ENCODE measurements at regions not wholly inside any gene's neighbourhood (a gene's known extent, or its start where the extent isn't known, plus 50 kb on each side); places are given as distances from the start of the nearest gene placed in this dataset.

DNA sequence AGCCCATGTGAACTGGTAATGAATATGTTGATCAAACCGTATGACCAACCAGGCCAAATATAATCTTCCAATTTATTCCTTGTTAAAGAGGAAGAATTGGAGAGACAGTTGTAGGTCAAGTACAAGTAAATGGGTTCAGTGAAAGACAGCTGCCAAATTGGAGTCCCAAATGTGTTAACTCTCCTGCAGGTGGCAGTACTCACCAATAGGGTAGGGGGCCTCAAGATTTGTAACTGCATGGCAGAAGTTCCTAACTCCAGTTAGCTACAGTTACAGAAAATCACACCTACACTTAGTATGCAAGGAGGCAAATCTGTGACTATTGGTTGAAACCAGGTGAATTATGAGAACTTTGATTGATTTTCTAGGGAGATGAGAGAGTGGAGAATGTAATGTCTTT, 278.0 kb downstream of the ZBBX start:
- H3K27ac Mint-ChIP-seq = no peak overlapping the region
- no peaks in the 10 kb centered on the region for H3K27me3 Mint-ChIP-seq (ENCODE audit: low read depth)

GRCh38 chr3:167100651-167101050, 279.4 kb downstream of the ZBBX start:
- no peaks in the 10 kb centered on the region for H3K9me3 Mint-ChIP-seq
- no peaks in the 10 kb centered on the region for H3K36me3 Mint-ChIP-seq
- H3K4me3 Mint-ChIP-seq = no peak overlapping the region
- H3K27me3 Mint-ChIP-seq (ENCODE audit: low read depth) = no peaks in the 10 kb centered on the region
- no peak overlapping the region for H3K27ac Mint-ChIP-seq
- TF ChIP-seq, protein P1, sequence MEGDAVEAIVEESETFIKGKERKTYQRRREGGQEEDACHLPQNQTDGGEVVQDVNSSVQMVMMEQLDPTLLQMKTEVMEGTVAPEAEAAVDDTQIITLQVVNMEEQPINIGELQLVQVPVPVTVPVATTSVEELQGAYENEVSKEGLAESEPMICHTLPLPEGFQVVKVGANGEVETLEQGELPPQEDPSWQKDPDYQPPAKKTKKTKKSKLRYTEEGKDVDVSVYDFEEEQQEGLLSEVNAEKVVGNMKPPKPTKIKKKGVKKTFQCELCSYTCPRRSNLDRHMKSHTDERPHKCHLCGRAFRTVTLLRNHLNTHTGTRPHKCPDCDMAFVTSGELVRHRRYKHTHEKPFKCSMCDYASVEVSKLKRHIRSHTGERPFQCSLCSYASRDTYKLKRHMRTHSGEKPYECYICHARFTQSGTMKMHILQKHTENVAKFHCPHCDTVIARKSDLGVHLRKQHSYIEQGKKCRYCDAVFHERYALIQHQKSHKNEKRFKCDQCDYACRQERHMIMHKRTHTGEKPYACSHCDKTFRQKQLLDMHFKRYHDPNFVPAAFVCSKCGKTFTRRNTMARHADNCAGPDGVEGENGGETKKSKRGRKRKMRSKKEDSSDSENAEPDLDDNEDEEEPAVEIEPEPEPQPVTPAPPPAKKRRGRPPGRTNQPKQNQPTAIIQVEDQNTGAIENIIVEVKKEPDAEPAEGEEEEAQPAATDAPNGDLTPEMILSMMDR (IDR thresholded peaks at IDR 0.05; ENCODE audit: unreplicated experiment) = no peak
- H3K4me1 Mint-ChIP-seq = no peaks in the 10 kb centered on the region
- DNase-seq (ENCODE audit: low spot score in 2 of 2, unreplicated experiment in 2 of 2) = no peak

More for the DNA sequence above, 278.0 kb downstream of the ZBBX start:
- Mint-ChIP-seq H3K4me3 (no peak overlapping the region), H3K9me3 (no peaks in the 10 kb centered on the region), H3K4me1 (no peaks in the 10 kb centered on the region), H3K36me3 (no peaks in the 10 kb centered on the region)
- TF ChIP-seq, protein P1 (IDR thresholded peaks at IDR 0.05; ENCODE audit: unreplicated experiment) = no peak
- DNase-seq (ENCODE audit: low spot score in 2 of 2, unreplicated experiment in 2 of 2) = no peak

GRCh38 chr3:167100200-167100599, 279.9 kb downstream of the ZBBX start:
- H3K4me1 Mint-ChIP-seq = no peaks in the 10 kb centered on the region
- no peak overlapping the region for H3K27ac Mint-ChIP-seq
- H3K27me3 Mint-ChIP-seq (ENCODE audit: low read depth) = no peaks in the 10 kb centered on the region
- H3K4me3 Mint-ChIP-seq = no peak overlapping the region
- DNase-seq (ENCODE audit: low spot score in 2 of 2, unreplicated experiment in 2 of 2) = no peak
- no peaks in the 10 kb centered on the region for H3K36me3 Mint-ChIP-seq
- TF ChIP-seq, protein P1 (IDR thresholded peaks at IDR 0.05; ENCODE audit: unreplicated experiment) = no peak
- H3K9me3 Mint-ChIP-seq = no peaks in the 10 kb centered on the region

DNA sequence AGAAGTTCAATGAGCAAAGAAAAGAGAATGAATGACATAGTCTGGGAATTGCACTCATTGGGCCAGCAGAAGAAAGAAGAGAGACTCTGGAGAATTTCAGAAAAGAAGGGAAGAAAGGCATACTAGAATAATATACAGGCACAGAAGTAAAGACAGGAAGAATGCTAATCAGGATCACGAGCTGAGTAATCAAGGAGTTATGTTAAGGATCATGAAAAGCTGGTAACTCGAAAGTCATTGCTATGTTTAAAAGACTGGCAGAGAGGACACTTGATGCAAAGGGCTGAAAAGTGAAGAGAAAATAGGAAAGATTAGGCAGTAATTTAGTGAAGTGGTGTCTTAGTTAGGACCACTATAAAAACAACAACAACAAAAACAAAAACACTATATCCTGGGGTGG, 284.1 kb downstream of the ZBBX start:
- H3K4me3 Mint-ChIP-seq = no peak overlapping the region
- no peaks in the 10 kb centered on the region for H3K9me3 Mint-ChIP-seq
- H3K4me1 Mint-ChIP-seq = peaks cover 5% of the 10 kb centered on the region
- H3K27ac Mint-ChIP-seq = no peak overlapping the region
- TF ChIP-seq, protein P1 (IDR thresholded peaks at IDR 0.05; ENCODE audit: unreplicated experiment) = no peak
- H3K27me3 Mint-ChIP-seq (ENCODE audit: low read depth) = no peaks in the 10 kb centered on the region
- no peaks in the 10 kb centered on the region for H3K36me3 Mint-ChIP-seq
- DNase-seq (ENCODE audit: low spot score in 2 of 2, unreplicated experiment in 2 of 2) = no peak

- DNase-seq (ENCODE audit: low spot score in 2 of 2, unreplicated experiment in 2 of 2) = no peak
- TF ChIP-seq, protein P1 (IDR thresholded peaks at IDR 0.05; ENCODE audit: unreplicated experiment) = no peak
- Mint-ChIP-seq H3K27me3 (ENCODE audit: low read depth) (no peaks in the 10 kb centered on the region), H3K27ac (no peak overlapping the region), H3K36me3 (no peaks in the 10 kb centered on the region), H3K4me3 (no peak overlapping the region), H3K9me3 (no peaks in the 10 kb centered on the region), H3K4me1 (peaks cover 5% of the 10 kb centered on the region)
Measured at GRCh38 chr3:167094632-167095031, 285.5 kb downstream of the ZBBX start.

DNA sequence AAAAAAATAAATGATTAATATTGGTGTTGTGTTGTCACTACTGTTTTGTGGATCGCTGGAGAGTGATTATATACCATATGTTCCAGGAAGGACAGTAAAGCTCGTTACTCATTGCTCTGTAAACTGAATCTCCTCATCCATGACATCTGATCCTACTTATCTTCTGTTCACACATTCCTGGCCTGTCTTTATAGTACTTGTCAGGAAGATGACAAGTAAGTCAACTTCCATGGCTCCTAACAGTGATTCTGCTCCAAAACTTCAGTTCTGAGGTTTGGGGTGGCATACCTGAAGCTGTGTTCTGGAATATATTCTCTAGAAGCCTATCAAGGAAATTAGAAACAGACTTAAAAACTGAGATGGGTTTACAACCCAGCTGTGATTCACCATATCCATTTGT, 288.9 kb downstream of the ZBBX start:
- Mint-ChIP-seq H3K4me3 (no peak overlapping the region), H3K27ac (no peak overlapping the region), H3K36me3 (no peaks in the 10 kb centered on the region), H3K9me3 (no peaks in the 10 kb centered on the region), H3K27me3 (ENCODE audit: low read depth) (peaks cover 5% of the 10 kb centered on the region), H3K4me1 (peaks cover 5% of the 10 kb centered on the region)
- no peak for DNase-seq (ENCODE audit: low spot score in 2 of 2, unreplicated experiment in 2 of 2)
- TF ChIP-seq, protein P1 (IDR thresholded peaks at IDR 0.05; ENCODE audit: unreplicated experiment) = no peak
